Heart left ventricle (tissue), 16 donors: ENCODE measurements at regions not wholly inside any gene's neighbourhood (a gene's known extent, or its start where the extent isn't known, plus 50 kb on each side); places are given as distances from the start of the nearest gene placed in this dataset.

Source experiments
- ATAC-seq, 4 donors: fragments of 200-7000 bp; cut with Tn5 transposase; one replicate each; pipeline ENCODE4 v1.9.1; 2020 to 2022; ENCODE audit warnings: moderate library complexity in 4 of 4, mild to moderate bottlenecking in 3 of 4, moderate number of reproducible peaks in 1 of 4
- DNase-seq, 5 donors: peaks; one replicate each; pipeline ENCODE4 v3.0.0-alpha.2; 2020
- H3K27ac ChIP-seq, 12 donors: fragments of 200-600 bp; sonication (generic) in 4 of 12; one replicate each; pipeline versions ENCODE4 v1.5.0 to v1.8.0; 2016 to 2022; ENCODE audit warnings: mild to moderate bottlenecking in 2 of 12
- H3K27me3 ChIP-seq, 9 donors: fragments of 200-600 bp; sonication (generic) in 2 of 9; one replicate each; pipeline versions ENCODE4 v1.5.1 to v1.8.0; 2016 to 2022; ENCODE audit warnings: mild to moderate bottlenecking in 3 of 9
- H3K36me3 ChIP-seq, 9 donors: fragments of 200-600 bp; sonication (generic) in 2 of 9; one replicate each; pipeline versions ENCODE4 v1.5.0 to v1.8.0; 2018 to 2022; ENCODE audit warnings: mild to moderate bottlenecking in 2 of 9
- H3K4me1 ChIP-seq, 12 donors: fragments of 200-600 bp; sonication (generic) in 4 of 12; one replicate each; pipeline versions ENCODE4 v1.5.0 to v1.8.0; 2016 to 2022; ENCODE audit warnings: mild to moderate bottlenecking in 3 of 12
- H3K4me3 ChIP-seq, 12 donors: fragments of 200-600 bp; sonication (generic) in 4 of 12; one replicate each; pipeline versions ENCODE4 v1.5.0 to v1.8.0; 2017 to 2022; ENCODE audit warnings: mild to moderate bottlenecking in 9 of 12, moderate library complexity in 4 of 12
- H3K9me3 ChIP-seq, 12 donors: fragments of 200-600 bp; sonication (generic) in 4 of 12; one replicate each; pipeline versions ENCODE4 v1.5.0 to v1.8.0; 2016 to 2022; ENCODE audit warnings: mild to moderate bottlenecking in 1 of 12
- CTCF ChIP-seq, 12 donors: fragments of 200-600 bp; sonication (generic) in 4 of 12; IDR thresholded peaks; one replicate each; pipeline versions ENCODE4 v1.5.0 to v1.8.0; 2018 to 2022; ENCODE audit warnings: antibody characterized with exemption in 12 of 12, mild to moderate bottlenecking in 5 of 12
- POLR2A ChIP-seq, 2 donors: fragments of 450-650 bp; IDR thresholded peaks; one replicate each; pipeline ENCODE4 v1.6.1; 2017; ENCODE audit warnings: antibody characterized with exemption in 2 of 2, mild to moderate bottlenecking in 2 of 2, moderate library complexity in 2 of 2
- WGBS, 4 donors: extraction: QIAGEN DNeasy Blood & Tissue Kit in 2 of 4; methylation state at CpG; one replicate each; pipeline versions ENCODE4 v1.1.5 to v1.1.7; 2013 to 2018; 5-methylcytosine and 5-hydroxymethylcytosine counted together
- intact Hi-C, 10 donors: fragments of 100-400 bp; cut with DNase I; formaldehyde crosslinking; loops; one replicate each; pipeline versions ENCODE4 v1.11.1 to v1.14.2; 2022
- donor health status: ischemic (EF 13 %, LVEDD 7.1; RV severe dilation, severe dysfunction).
- donor health status: healthy with polysubstance abuse.
- donor health status: DM: no; HTN: yes; CAD: no.
- donor health status: DM: no; HTN: no; CAD: no.
- donor health status: ischemic (EF 25% LVEDD 6.9; RV normal size, moderate dysfunction).
- donor health status: ischemic (EF 25% LVEDD 5.7; RV mildly dilated, moderate dysfunction).
- donor health status: healthy.
- donor health status: DM: yes; HTN: yes; CAD: no.
- donor health status: ischemic (EF 35%, LVEDD 5.7; RV mildly dilated, moderate dysfunction).
- donor health status: nonischemic (EF 11% LVEDD 7.7; RV severe dilation, severe dysfunction).
- donor health status: DM: yes; HTN: yes; CAD: no.
- donor health status: PGD.
- donor health status: ischemic (EF 29% LVEDD 5.4; RV normal size, mild dysfunction).
- donor health status: nonischemic (EF 23%, LVEDD 6.1; RV moderate dilation, normal function).

- no peak for DNase-seq
- no peak overlapping the region for H3K27ac ChIP-seq
- H3K4me3 ChIP-seq: no peak overlapping the region
- H3K36me3 ChIP-seq: no peaks in the 10 kb centered on the region
- H3K27me3 ChIP-seq: no peaks in the 10 kb centered on the region
- no peak for ATAC-seq
- no peaks in the 10 kb centered on the region for H3K4me1 ChIP-seq
- H3K9me3 ChIP-seq: no peaks in the 10 kb centered on the region
- intact Hi-C loops: no loop called here
- no peak for TF ChIP-seq POLR2A (IDR thresholded peaks at IDR 0.05)
- no peak for TF ChIP-seq CTCF (IDR thresholded peaks at IDR 0.05)
Observed at GRCh38 chr18:7497081-7497480, 70.0 kb upstream of the PTPRM start.

- Histone ChIP-seq H3K27ac (no peak overlapping the region), H3K36me3 (no peaks in the 10 kb centered on the region), H3K4me3 (no peak overlapping the region), H3K27me3 (no peaks in the 10 kb centered on the region), H3K9me3 (no peaks in the 10 kb centered on the region), H3K4me1 (peaks cover 0 to 24% (median 5%) of the 10 kb centered on the region in 12 donors)
- TF ChIP-seq POLR2A (IDR thresholded peaks at IDR 0.05) (no peak), CTCF (IDR thresholded peaks at IDR 0.05) (no peak)
- WGBS, 4 donors: 91 to 95% (median 94%) methylated on average over 4 of the region's 4 CpGs
- ATAC-seq (no peak), DNase-seq (no peak)
- intact Hi-C loops: no loop called here
Observed at GRCh38 chr18:7511106-7511505, 56.0 kb upstream of the PTPRM start.

- H3K9me3 ChIP-seq: no peaks in the 10 kb centered on the region
- WGBS, 4 donors: 59 to 75% (median 72%) methylated on average over 5 of the region's 5 CpGs
- peaks cover 0 to 24% (median 5%) of the 10 kb centered on the region in 12 donors for H3K4me1 ChIP-seq
- H3K36me3 ChIP-seq: no peaks in the 10 kb centered on the region
- H3K4me3 ChIP-seq: no peak overlapping the region
- H3K27ac ChIP-seq: no peak overlapping the region
- peak in 2 of 4 donors; percentile 42 to 44 for ATAC-seq
- TF ChIP-seq POLR2A (IDR thresholded peaks at IDR 0.05) (no peak), CTCF (IDR thresholded peaks at IDR 0.05) (no peak)
- no peak for DNase-seq
- no peaks in the 10 kb centered on the region for H3K27me3 ChIP-seq
- intact Hi-C loops: loop anchor here in 1 of 10 donors (2.0 kb wide), 1 partner anchor 54 kb away; no protein-coding TSS in a partner anchor
Observed at GRCh38 chr18:7512348-7512747, 54.8 kb upstream of the PTPRM start.

GRCh38 chr18:7512990-7513389 lies 54.1 kb upstream of the PTPRM start:
- Histone ChIP-seq H3K27me3 (no peaks in the 10 kb centered on the region), H3K27ac (no peak overlapping the region), H3K4me3 (no peak overlapping the region), H3K4me1 (peaks cover 0 to 24% (median 5%) of the 10 kb centered on the region in 12 donors), H3K9me3 (no peaks in the 10 kb centered on the region), H3K36me3 (no peaks in the 10 kb centered on the region)
- intact Hi-C loops: loop anchor here in 1 of 10 donors (2.0 kb wide), 1 partner anchor 54 kb away; no protein-coding TSS in a partner anchor
- no peak for TF ChIP-seq POLR2A (IDR thresholded peaks at IDR 0.05)
- TF ChIP-seq CTCF (IDR thresholded peaks at IDR 0.05): no peak
- WGBS, 4 donors: 49 to 73% (median 56%) methylated on average over 3 of the region's 3 CpGs
- ATAC-seq (peak; percentile 44 to 74 (median 60)), DNase-seq (peak in 1 of 5 donors; percentile 44)
